HEK293 (cell line): ENCODE measurements at regions not wholly inside any gene's neighbourhood (a gene's known extent, or its start where the extent isn't known, plus 50 kb on each side); places are given as distances from the start of the nearest gene placed in this dataset.

Experiments
- SCRT2 ChIP-seq: fragments of 450-650 bp; formaldehyde crosslinking; IDR thresholded peaks from 2 replicates; pipeline ENCODE4 v1.5.1; 2016; ENCODE audit warnings: missing biosample characterization, missing genetic modification characterization
- ZNF2 ChIP-seq: fragments of 450-650 bp; formaldehyde crosslinking; IDR thresholded peaks from 2 replicates; pipeline ENCODE4 v1.5.1; 2016; ENCODE audit warnings: missing biosample characterization, missing genetic modification characterization
- ZNF239 ChIP-seq: fragments of 450-650 bp; formaldehyde crosslinking; IDR thresholded peaks from 2 replicates; pipeline ENCODE4 v1.5.1; 2016; ENCODE audit warnings: missing biosample characterization, missing genetic modification characterization
- ZNF548 ChIP-seq: fragments of 450-650 bp; formaldehyde crosslinking; IDR thresholded peaks from 2 replicates; pipeline ENCODE4 v1.5.1; 2016; ENCODE audit warnings: missing biosample characterization, missing genetic modification characterization
- ZNF558 ChIP-seq: fragments of 450-650 bp; formaldehyde crosslinking; IDR thresholded peaks from 2 replicates; pipeline ENCODE4 v1.5.1; 2016; ENCODE audit warnings: missing biosample characterization, missing genetic modification characterization
- TF ChIP-seq, protein P1 (sequence below): fragments of 450-650 bp; formaldehyde crosslinking; IDR thresholded peaks from 2 replicates; pipeline ENCODE4 v1.5.1; 2016; ENCODE audit warnings: missing biosample characterization, missing genetic modification characterization
- TF ChIP-seq, protein P2 (sequence below): fragments of 450-650 bp; formaldehyde crosslinking; IDR thresholded peaks from 2 replicates; pipeline ENCODE4 v1.5.1; 2016; ENCODE audit warnings: missing biosample characterization, missing genetic modification characterization

DNA sequence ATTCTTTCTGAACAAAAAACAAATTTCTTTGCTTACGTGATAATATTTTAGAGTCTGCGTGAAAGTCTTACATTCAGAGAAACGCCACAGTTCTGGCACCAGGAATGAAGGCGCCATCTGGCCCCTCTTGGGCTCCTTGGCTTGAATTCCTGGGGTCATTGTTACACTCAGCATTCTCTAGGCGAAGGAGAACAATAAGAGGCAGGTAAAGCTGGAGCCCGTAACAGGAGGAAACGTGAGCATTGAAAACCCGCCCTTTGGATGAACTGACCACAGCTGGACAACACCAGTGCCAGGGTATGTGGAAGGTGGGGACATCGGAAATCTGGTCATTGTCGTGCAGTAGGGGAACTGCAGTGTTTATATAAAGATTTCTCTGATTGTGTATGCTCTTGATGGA, 144.8 kb downstream of the RNF152 start:
- TF ChIP-seq ZNF239 (tag by site-specific recombination) (no peak), ZNF548 (no peak), SCRT2 (no peak), ZNF558 (tag by site-specific recombination) (no peak), ZNF2 (tag by site-specific recombination) (no peak)
- TF ChIP-seq, protein P1, sequence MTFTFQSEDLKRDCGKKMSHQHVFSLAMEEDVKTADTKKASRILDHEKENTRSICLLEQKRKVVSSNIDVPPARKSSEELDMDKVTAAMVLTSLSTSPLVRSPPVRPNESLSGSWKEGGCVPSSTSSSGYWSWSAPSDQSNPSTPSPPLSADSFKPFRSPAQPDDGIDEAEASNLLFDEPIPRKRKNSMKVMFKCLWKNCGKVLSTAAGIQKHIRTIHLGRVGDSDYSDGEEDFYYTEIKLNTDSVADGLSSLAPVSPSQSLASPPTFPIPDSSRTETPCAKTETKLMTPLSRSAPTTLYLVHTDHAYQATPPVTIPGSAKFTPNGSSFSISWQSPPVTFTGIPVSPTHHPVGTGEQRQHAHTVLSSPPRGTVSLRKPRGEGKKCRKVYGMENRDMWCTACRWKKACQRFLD (tag by site-specific recombination): no peak
- TF ChIP-seq, protein P2, sequence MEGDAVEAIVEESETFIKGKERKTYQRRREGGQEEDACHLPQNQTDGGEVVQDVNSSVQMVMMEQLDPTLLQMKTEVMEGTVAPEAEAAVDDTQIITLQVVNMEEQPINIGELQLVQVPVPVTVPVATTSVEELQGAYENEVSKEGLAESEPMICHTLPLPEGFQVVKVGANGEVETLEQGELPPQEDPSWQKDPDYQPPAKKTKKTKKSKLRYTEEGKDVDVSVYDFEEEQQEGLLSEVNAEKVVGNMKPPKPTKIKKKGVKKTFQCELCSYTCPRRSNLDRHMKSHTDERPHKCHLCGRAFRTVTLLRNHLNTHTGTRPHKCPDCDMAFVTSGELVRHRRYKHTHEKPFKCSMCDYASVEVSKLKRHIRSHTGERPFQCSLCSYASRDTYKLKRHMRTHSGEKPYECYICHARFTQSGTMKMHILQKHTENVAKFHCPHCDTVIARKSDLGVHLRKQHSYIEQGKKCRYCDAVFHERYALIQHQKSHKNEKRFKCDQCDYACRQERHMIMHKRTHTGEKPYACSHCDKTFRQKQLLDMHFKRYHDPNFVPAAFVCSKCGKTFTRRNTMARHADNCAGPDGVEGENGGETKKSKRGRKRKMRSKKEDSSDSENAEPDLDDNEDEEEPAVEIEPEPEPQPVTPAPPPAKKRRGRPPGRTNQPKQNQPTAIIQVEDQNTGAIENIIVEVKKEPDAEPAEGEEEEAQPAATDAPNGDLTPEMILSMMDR: no peak
